HEK293 (cell line): ENCODE measurements at regions not wholly inside any gene's neighbourhood (a gene's known extent, or its start where the extent isn't known, plus 50 kb on each side); places are given as distances from the start of the nearest gene placed in this dataset.

Experiments used
- CTCF ChIA-PET: fragments of 350-600 bp; formaldehyde crosslinking; extraction: SDS; loops from one replicate; lab custom pipeline; 2021; ENCODE audit warnings: antibody characterized with exemption; lab: Yijun Ruan, JAX
- POLR2A ChIA-PET: fragments of 300-600 bp; formaldehyde crosslinking; extraction: SDS; loops from one replicate; lab custom pipeline; 2020; ENCODE audit warnings: antibody characterized with exemption, inconsistent platforms; lab: Yijun Ruan, JAX
- H3K27ac ChIP-seq: fragments of 200-500 bp; sonication (Bioruptor generic); 2 replicates; pipeline ENCODE4 v1.5.1; 2014; ENCODE audit warnings: low read depth, low read length, control low read depth, inconsistent platforms; ENCODE audit errors: extremely low read depth
- H3K36me3 ChIP-seq, 2 experiments: fragments of 200-500 bp in 1 of 2; sonication (Bioruptor generic) in 1 of 2; 1 replicate in 1 of 2; 2 replicates in 1 of 2; pipeline ENCODE4 v1.5.1; 2014 to 2017; ENCODE audit warnings: inconsistent platforms in 2 of 2, low read length in 2 of 2; ENCODE audit not compliant: control insufficient read depth in 2 of 2, insufficient read depth in 1 of 2
- H3K4me1 ChIP-seq: fragments of 200-500 bp; sonication (Bioruptor generic); 2 replicates; pipeline ENCODE4 v1.5.1; 2014; ENCODE audit warnings: mild to moderate bottlenecking, low read length, inconsistent platforms; ENCODE audit not compliant: control insufficient read depth, insufficient read depth
- H3K4me3 ChIP-seq: 2 replicates; pipeline ENCODE4 v1.5.1; 2011; ENCODE audit warnings: low read depth, mild to moderate bottlenecking, control low read depth, low read length, moderate library complexity
- H3K9me3 ChIP-seq: fragments of 200-500 bp; sonication (Bioruptor generic); 2 replicates; pipeline ENCODE4 v1.5.1; 2014; ENCODE audit warnings: low read depth, low read length, inconsistent platforms; ENCODE audit not compliant: control insufficient read depth, insufficient read depth
- MYNN ChIP-seq: fragments of 450-650 bp; formaldehyde crosslinking; IDR thresholded peaks from 2 replicates; pipeline ENCODE4 v1.5.1; 2016; ENCODE audit warnings: missing biosample characterization, missing genetic modification characterization, borderline replicate concordance
- OVOL3 ChIP-seq: fragments of 450-650 bp; formaldehyde crosslinking; IDR thresholded peaks from 2 replicates; pipeline ENCODE4 v1.5.1; 2016; ENCODE audit warnings: missing biosample characterization, missing genetic modification characterization
- ZBTB48 ChIP-seq: fragments of 450-650 bp; formaldehyde crosslinking; IDR thresholded peaks from 2 replicates; pipeline ENCODE4 v1.5.1; 2016; ENCODE audit warnings: missing biosample characterization, missing genetic modification characterization
- ZNF10 ChIP-seq: fragments of 450-650 bp; formaldehyde crosslinking; IDR thresholded peaks from 2 replicates; pipeline ENCODE4 v1.5.1; 2017; ENCODE audit warnings: missing biosample characterization, missing genetic modification characterization
- ZNF169 ChIP-seq: fragments of 450-650 bp; formaldehyde crosslinking; IDR thresholded peaks from 2 replicates; pipeline ENCODE4 v1.5.1; 2016; ENCODE audit warnings: missing biosample characterization, missing genetic modification characterization
- ZNF24 ChIP-seq: fragments of 450-650 bp; formaldehyde crosslinking; IDR thresholded peaks from 2 replicates; pipeline ENCODE4 v1.5.1; 2016; ENCODE audit warnings: missing biosample characterization, missing genetic modification characterization
- ZNF473 ChIP-seq: fragments of 450-650 bp; formaldehyde crosslinking; IDR thresholded peaks from 2 replicates; pipeline ENCODE4 v1.5.1; 2017; ENCODE audit warnings: missing biosample characterization, missing genetic modification characterization
- ZNF571 ChIP-seq: fragments of 450-650 bp; formaldehyde crosslinking; IDR thresholded peaks from 2 replicates; pipeline ENCODE4 v1.5.0; 2017; ENCODE audit warnings: missing biosample characterization, missing genetic modification characterization
- ZNF585B ChIP-seq: fragments of 450-650 bp; formaldehyde crosslinking; IDR thresholded peaks from 2 replicates; pipeline ENCODE4 v1.5.1; 2016; ENCODE audit warnings: missing biosample characterization, missing genetic modification characterization
- ZNF747 ChIP-seq: fragments of 450-650 bp; formaldehyde crosslinking; IDR thresholded peaks from 2 replicates; pipeline ENCODE4 v1.5.1; 2016; ENCODE audit warnings: missing biosample characterization, missing genetic modification characterization
- TF ChIP-seq, protein P1 (sequence below): fragments of 450-650 bp; formaldehyde crosslinking; IDR thresholded peaks from 2 replicates; pipeline ENCODE4 v1.5.1; 2016; ENCODE audit warnings: missing biosample characterization, missing genetic modification characterization, borderline replicate concordance
- TF ChIP-seq, protein P2 (sequence below): fragments of 450-650 bp; formaldehyde crosslinking; IDR thresholded peaks from 2 replicates; pipeline ENCODE4 v1.5.1; 2016; ENCODE audit warnings: missing biosample characterization, missing genetic modification characterization
- TF ChIP-seq, protein P3 (sequence below): fragments of 450-650 bp; formaldehyde crosslinking; conservative IDR thresholded peaks from 2 replicates; pipeline ENCODE4 v1.5.1; 2016; ENCODE audit warnings: low read depth, missing biosample characterization, missing genetic modification characterization
- TF ChIP-seq, protein P4 (sequence below): fragments of 450-650 bp; formaldehyde crosslinking; IDR thresholded peaks from 2 replicates; pipeline ENCODE4 v1.5.1; 2016; ENCODE audit warnings: missing biosample characterization, missing genetic modification characterization

DNA sequence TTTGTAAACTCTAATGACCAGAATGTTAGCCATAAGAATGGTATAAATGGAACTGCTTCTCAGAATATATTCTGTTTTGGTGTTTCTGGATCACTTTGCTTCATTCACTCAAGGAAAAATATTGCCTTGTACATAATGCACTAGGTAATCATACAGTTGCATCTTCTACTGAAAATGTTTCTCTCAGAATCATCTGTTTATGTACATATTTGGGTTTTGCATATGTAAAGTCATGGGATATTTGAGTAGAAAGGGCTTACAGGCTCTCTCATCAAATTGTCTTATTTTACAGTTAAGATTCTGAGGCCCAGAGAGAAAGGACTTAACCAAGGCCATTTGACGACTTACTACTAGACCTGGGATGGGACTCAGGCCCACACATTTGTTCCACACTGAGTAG is 97.8 kb upstream of the PALM2AKAP2 start (continued):
- no peak for TF ChIP-seq ZNF747 (tag by site-specific recombination)
- TF ChIP-seq, protein P1, sequence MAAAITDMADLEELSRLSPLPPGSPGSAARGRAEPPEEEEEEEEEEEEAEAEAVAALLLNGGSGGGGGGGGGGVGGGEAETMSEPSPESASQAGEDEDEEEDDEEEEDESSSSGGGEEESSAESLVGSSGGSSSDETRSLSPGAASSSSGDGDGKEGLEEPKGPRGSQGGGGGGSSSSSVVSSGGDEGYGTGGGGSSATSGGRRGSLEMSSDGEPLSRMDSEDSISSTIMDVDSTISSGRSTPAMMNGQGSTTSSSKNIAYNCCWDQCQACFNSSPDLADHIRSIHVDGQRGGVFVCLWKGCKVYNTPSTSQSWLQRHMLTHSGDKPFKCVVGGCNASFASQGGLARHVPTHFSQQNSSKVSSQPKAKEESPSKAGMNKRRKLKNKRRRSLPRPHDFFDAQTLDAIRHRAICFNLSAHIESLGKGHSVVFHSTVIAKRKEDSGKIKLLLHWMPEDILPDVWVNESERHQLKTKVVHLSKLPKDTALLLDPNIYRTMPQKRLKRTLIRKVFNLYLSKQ (tag by site-specific recombination) = no peak
- TF ChIP-seq, all 188 proteins: peak for 0

DNA sequence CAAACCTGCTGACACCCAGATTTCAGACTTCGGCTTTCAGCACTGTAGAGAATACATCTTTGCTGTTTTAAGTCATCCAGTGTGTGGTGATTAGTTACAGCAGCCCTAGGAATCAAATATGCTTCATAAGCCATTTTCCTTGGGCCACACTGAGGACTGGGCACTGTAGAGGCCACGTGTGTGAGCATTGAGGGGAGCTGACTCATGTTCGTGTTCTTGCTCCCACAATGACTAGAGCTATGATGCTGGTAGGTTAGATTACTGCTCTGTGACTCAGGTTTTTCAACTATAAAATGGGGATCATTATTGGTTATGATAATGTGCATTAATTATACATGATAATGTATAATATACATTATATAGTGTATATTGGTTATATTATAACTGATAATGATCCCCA is 96.5 kb upstream of the PALM2AKAP2 start:
- Histone ChIP-seq H3K4me3 (no peak overlapping the region), H3K9me3 (no peaks in the 10 kb centered on the region), H3K36me3 (no peaks in the 10 kb centered on the region), H3K27ac (no peak overlapping the region), H3K4me1 (peaks cover 10% of the 10 kb centered on the region)
- ChIA-PET POLR2A (no interaction called here), CTCF (no interaction called here)
- TF ChIP-seq MYNN (no peak), ZNF473 (tag by site-specific recombination) (no peak), ZNF571 (tag by site-specific recombination) (no peak), ZBTB48 (tag by site-specific recombination) (no peak), ZNF10 (no peak), OVOL3 (no peak), ZNF169 (tag by site-specific recombination) (no peak), ZNF24 (no peak), ZNF585B (tag by site-specific recombination) (no peak)
- TF ChIP-seq, protein P2, sequence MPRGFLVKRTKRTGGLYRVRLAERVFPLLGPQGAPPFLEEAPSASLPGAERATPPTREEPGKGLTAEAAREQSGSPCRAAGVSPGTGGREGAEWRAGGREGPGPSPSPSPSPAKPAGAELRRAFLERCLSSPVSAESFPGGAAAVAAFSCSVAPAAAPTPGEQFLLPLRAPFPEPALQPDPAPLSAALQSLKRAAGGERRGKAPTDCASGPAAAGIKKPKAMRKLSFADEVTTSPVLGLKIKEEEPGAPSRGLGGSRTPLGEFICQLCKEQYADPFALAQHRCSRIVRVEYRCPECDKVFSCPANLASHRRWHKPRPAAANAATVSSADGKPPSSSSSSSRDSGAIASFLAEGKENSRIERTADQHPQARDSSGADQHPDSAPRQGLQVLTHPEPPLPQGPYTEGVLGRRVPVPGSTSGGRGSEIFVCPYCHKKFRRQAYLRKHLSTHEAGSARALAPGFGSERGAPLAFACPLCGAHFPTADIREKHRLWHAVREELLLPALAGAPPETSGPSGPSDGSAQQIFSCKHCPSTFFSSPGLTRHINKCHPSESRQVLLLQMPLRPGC = no peak
- TF ChIP-seq, protein P3, sequence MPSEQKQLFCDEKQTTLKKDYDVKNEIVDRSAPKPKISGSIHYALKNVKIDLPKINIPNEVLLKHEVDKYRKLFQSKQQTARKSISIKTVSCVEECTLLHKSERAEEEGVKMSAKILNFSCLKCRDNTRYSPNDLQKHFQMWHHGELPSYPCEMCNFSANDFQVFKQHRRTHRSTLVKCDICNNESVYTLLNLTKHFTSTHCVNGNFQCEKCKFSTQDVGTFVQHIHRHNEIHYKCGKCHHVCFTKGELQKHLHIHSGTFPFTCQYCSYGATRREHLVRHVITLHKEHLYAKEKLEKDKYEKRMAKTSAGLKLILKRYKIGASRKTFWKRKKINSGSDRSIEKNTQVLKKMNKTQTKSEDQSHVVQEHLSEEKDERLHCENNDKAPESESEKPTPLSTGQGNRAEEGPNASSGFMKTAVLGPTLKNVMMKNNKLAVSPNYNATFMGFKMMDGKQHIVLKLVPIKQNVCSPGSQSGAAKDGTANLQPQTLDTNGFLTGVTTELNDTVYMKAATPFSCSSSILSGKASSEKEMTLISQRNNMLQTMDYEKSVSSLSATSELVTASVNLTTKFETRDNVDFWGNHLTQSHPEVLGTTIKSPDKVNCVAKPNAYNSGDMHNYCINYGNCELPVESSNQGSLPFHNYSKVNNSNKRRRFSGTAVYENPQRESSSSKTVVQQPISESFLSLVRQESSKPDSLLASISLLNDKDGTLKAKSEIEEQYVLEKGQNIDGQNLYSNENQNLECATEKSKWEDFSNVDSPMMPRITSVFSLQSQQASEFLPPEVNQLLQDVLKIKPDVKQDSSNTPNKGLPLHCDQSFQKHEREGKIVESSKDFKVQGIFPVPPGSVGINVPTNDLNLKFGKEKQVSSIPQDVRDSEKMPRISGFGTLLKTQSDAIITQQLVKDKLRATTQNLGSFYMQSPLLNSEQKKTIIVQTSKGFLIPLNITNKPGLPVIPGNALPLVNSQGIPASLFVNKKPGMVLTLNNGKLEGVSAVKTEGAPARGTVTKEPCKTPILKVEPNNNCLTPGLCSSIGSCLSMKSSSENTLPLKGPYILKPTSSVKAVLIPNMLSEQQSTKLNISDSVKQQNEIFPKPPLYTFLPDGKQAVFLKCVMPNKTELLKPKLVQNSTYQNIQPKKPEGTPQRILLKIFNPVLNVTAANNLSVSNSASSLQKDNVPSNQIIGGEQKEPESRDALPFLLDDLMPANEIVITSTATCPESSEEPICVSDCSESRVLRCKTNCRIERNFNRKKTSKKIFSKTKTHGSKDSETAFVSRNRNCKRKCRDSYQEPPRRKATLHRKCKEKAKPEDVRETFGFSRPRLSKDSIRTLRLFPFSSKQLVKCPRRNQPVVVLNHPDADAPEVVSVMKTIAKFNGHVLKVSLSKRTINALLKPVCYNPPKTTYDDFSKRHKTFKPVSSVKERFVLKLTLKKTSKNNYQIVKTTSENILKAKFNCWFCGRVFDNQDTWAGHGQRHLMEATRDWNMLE (tag by site-specific recombination) = no peak
- TF ChIP-seq, protein P4, sequence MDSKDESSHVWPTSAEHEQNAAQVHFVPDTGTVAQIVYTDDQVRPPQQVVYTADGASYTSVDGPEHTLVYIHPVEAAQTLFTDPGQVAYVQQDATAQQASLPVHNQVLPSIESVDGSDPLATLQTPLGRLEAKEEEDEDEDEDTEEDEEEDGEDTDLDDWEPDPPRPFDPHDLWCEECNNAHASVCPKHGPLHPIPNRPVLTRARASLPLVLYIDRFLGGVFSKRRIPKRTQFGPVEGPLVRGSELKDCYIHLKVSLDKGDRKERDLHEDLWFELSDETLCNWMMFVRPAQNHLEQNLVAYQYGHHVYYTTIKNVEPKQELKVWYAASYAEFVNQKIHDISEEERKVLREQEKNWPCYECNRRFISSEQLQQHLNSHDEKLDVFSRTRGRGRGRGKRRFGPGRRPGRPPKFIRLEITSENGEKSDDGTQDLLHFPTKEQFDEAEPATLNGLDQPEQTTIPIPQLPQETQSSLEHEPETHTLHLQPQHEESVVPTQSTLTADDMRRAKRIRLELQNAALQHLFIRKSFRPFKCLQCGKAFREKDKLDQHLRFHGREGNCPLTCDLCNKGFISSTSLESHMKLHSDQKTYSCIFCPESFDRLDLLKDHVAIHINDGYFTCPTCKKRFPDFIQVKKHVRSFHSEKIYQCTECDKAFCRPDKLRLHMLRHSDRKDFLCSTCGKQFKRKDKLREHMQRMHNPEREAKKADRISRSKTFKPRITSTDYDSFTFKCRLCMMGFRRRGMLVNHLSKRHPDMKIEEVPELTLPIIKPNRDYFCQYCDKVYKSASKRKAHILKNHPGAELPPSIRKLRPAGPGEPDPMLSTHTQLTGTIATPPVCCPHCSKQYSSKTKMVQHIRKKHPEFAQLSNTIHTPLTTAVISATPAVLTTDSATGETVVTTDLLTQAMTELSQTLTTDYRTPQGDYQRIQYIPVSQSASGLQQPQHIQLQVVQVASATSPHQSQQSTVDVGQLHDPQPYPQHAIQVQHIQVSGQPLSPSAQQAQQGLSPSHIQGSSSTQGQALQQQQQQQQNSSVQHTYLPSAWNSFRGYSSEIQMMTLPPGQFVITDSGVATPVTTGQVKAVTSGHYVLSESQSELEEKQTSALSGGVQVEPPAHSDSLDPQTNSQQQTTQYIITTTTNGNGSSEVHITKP (tag by site-specific recombination) = no peak
